NCI-H187 (cell line): ENCODE measurements at regions not wholly inside any gene's neighbourhood (a gene's known extent, or its start where the extent isn't known, plus 50 kb on each side); places are given as distances from the start of the nearest gene placed in this dataset.
"Not testable (repeated sequence)": the region's sequence is repeated elsewhere in the genome, so short reads cannot be mapped to it uniquely, and the experiment has no call there.

Experiments used
- DNase-seq, 2 experiments: peaks; one replicate each; lab custom pipeline; 2025; lab: John Stamatoyannopoulos, UW

- DNase-seq, result no peak
Observed at GRCh38 chr16:63922560-63922959, 1199.3 kb downstream of the CDH11 start.

GRCh38 chr16:63921737-63922295 lies 1200.0 kb downstream of the CDH11 start:
- no peak for DNase-seq

- no peak for DNase-seq
Observed at GRCh38 chr16:63913290-63913689, 1208.6 kb downstream of the CDH11 start.

- DNase-seq, result no peak
Observed at GRCh38 chr16:63907251-63907650, 1214.6 kb downstream of the CDH11 start.

GRCh38 chr16:63904930-63905329 lies 1216.9 kb downstream of the CDH11 start:
- DNase-seq, result no peak

- no peak for DNase-seq
Observed at GRCh38 chr16:63904182-63904581, 1217.7 kb downstream of the CDH11 start.

- DNase-seq, result no peak
Observed at GRCh38 chr16:63896383-63897109, 1225.3 kb downstream of the CDH11 start.

- no peak for DNase-seq
Observed at GRCh38 chr16:63890723-63891122, 1231.1 kb downstream of the CDH11 start.

GRCh38 chr16:63890081-63890480 lies 1231.8 kb downstream of the CDH11 start:
- no peak for DNase-seq

GRCh38 chr16:63883091-63883490 lies 1238.8 kb downstream of the CDH11 start:
- no peak for DNase-seq

GRCh38 chr16:63882576-63882975 lies 1239.3 kb downstream of the CDH11 start:
- no peak for DNase-seq

GRCh38 chr16:63880948-63881347 lies 1240.9 kb downstream of the CDH11 start:
- DNase-seq, result no peak

GRCh38 chr16:63877401-63877800 lies 1244.5 kb downstream of the CDH11 start:
- DNase-seq, result no peak

- DNase-seq, result no peak
Observed at GRCh38 chr16:63876103-63876502, 1245.8 kb downstream of the CDH11 start.

GRCh38 chr16:63860700-63861099 lies 1261.2 kb downstream of the CDH11 start:
- DNase-seq, result not testable (repeated sequence)

GRCh38 chr16:63856537-63856936 lies 1265.3 kb downstream of the CDH11 start:
- no peak for DNase-seq

GRCh38 chr16:63850979-63851378 lies 1270.9 kb downstream of the CDH11 start:
- no peak for DNase-seq

GRCh38 chr16:63841271-63841670 lies 1280.6 kb downstream of the CDH11 start:
- no peak for DNase-seq

GRCh38 chr16:63830061-63830460 lies 1291.8 kb downstream of the CDH11 start:
- no peak for DNase-seq

GRCh38 chr16:63822818-63823217 lies 1299.0 kb downstream of the CDH11 start:
- DNase-seq, result no peak

- DNase-seq, result no peak
Observed at GRCh38 chr16:63816276-63816675, 1305.6 kb downstream of the CDH11 start.

- DNase-seq, result no peak
Observed at GRCh38 chr16:63813862-63814261, 1308.0 kb downstream of the CDH11 start.

GRCh38 chr16:63808730-63809129 lies 1313.1 kb downstream of the CDH11 start:
- no peak for DNase-seq
